HepG2 (cell line): ENCODE measurements at regions not wholly inside any gene's neighbourhood (a gene's known extent, or its start where the extent isn't known, plus 50 kb on each side); places are given as distances from the start of the nearest gene placed in this dataset.

Experiments
- ATAC-seq: fragments of 200-7000 bp; cut with Tn5 transposase; 3 replicates; pipeline ENCODE4 v1.9.1; 2020; ENCODE audit warnings: mild to moderate bottlenecking, moderate library complexity
- BruUV-seq: library from RNA; stranded (reverse); fragments of 400-500 nt; replicated peaks from 2 replicates; lab custom pipeline; 2021; lab: Mats Ljungman, UMichigan
- CTCF ChIA-PET: fragments of 300-600 bp; formaldehyde crosslinking; extraction: SDS; loops from one replicate; lab custom pipeline; 2021; ENCODE audit warnings: low total read pairs, inconsistent platforms, low intra/inter-chr PET ratio; lab: Yijun Ruan, JAX
- POLR2A ChIA-PET: fragments of 350-600 bp; sonication (Branson Sonifier 250); formaldehyde crosslinking; loops from one replicate; lab custom pipeline; 2020; ENCODE audit warnings: antibody characterized with exemption, inconsistent platforms; lab: Yijun Ruan, JAX
- DNase-seq: peaks from one replicate; pipeline ENCODE4 v3.0.0-alpha.2; 2015; ENCODE audit warnings: low spot score
- FAIRE-seq: peaks from 3 replicates; lab custom pipeline; 2011; peaks lifted over from hg19 to GRCh38; lab: Jason Lieb, UNC
- H2AFZ ChIP-seq: one replicate; pipeline ENCODE4 v1.6.1; 2011; ENCODE audit warnings: low read length, inconsistent platforms
- H3K27ac ChIP-seq: fragments of 300-600 bp; 3 replicates; pipeline ENCODE4 v1.8.0; 2011; ENCODE audit warnings: mixed run types, mild to moderate bottlenecking, mixed read lengths, low read length, inconsistent platforms; ENCODE audit not compliant: insufficient read depth; ENCODE audit errors: extremely low read length
- H3K27me3 ChIP-seq, 2 experiments: fragments of 200-600 bp in 1 of 2; 2 replicates in 1 of 2; 3 replicates in 1 of 2; pipeline versions ENCODE4 v1.6.0 to v1.8.0; 2011; ENCODE audit warnings: low read length in 2 of 2, mild to moderate bottlenecking in 2 of 2, moderate library complexity in 2 of 2, inconsistent platforms in 1 of 2; ENCODE audit not compliant: insufficient read depth in 2 of 2, control insufficient read depth in 1 of 2
- H3K36me3 ChIP-seq, 2 experiments: fragments of 200-600 bp in 1 of 2; replicated peaks in 1 of 2; 2 replicates in 1 of 2; 3 replicates in 1 of 2; pipeline versions ENCODE4 v1.5.1 to v1.8.0; 2011; ENCODE audit warnings: low read length in 2 of 2, inconsistent platforms in 1 of 2; ENCODE audit not compliant: insufficient read depth in 2 of 2, control insufficient read depth in 1 of 2
- H3K4me1 ChIP-seq: 2 replicates; pipeline ENCODE4 v1.5.1; 2012; ENCODE audit warnings: low read length, inconsistent platforms; ENCODE audit not compliant: insufficient read depth
- H3K4me2 ChIP-seq: 2 replicates; pipeline ENCODE4 v1.6.0; 2011; ENCODE audit warnings: low read depth, low read length, inconsistent platforms
- H3K4me3 ChIP-seq, 3 experiments: fragments of 200-600 bp in 1 of 3; sonication (generic), shearing (Covaris generic) in 1 of 3; replicated peaks in 1 of 3; 2 replicates each; pipeline ENCODE4 v1.5.1; 2011 to 2016; ENCODE audit warnings: low read length in 3 of 3, inconsistent platforms in 2 of 3, low read depth in 2 of 3, mild to moderate bottlenecking in 2 of 3, control low read depth in 1 of 3, mixed read lengths in 1 of 3; ENCODE audit not compliant: insufficient read depth in 1 of 3
- H3K79me2 ChIP-seq: one replicate; pipeline ENCODE4 v1.6.1; 2011; ENCODE audit warnings: low read length, inconsistent platforms; ENCODE audit not compliant: insufficient read depth
- H3K9ac ChIP-seq: 2 replicates; pipeline ENCODE4 v1.6.0; 2011; ENCODE audit warnings: mild to moderate bottlenecking, low read depth, low read length, inconsistent platforms; ENCODE audit not compliant: insufficient read depth
- H3K9me3 ChIP-seq: 2 replicates; pipeline ENCODE4 v1.5.1; 2012; ENCODE audit warnings: mild to moderate bottlenecking, low read length
- H4K20me1 ChIP-seq: 2 replicates; pipeline ENCODE4 v1.6.0; 2011; ENCODE audit warnings: inconsistent platforms, mild to moderate bottlenecking, low read length, moderate library complexity; ENCODE audit not compliant: insufficient read depth
- KDM2A ChIP-seq: sonication (generic); formaldehyde crosslinking; IDR thresholded peaks from 2 replicates; pipeline ENCODE4 v1.4.0; 2020; ENCODE audit warnings: low read depth, missing genetic modification reagents, borderline replicate concordance
- MAFF ChIP-seq: IDR thresholded peaks from 2 replicates; pipeline ENCODE4 v1.6.1; 2011; ENCODE audit warnings: low read depth, low read length, improper control_type of control experiment
- MBNL3 ChIP-seq: fragments of 250-450 bp; sonication (Bioruptor Pico); conservative IDR thresholded peaks from 2 replicates; pipeline ENCODE4 v1.8.0; 2022; ENCODE audit warnings: mild to moderate bottlenecking, inconsistent platforms
- MED13 ChIP-seq: sonication (generic); formaldehyde crosslinking; IDR thresholded peaks from 2 replicates; pipeline ENCODE4 v1.5.0; 2020; ENCODE audit warnings: missing genetic modification reagents
- STAT5B ChIP-seq: sonication (generic); formaldehyde crosslinking; IDR thresholded peaks from 2 replicates; pipeline ENCODE4 v1.4.0; 2020; ENCODE audit warnings: missing genetic modification reagents
- ZFX ChIP-seq: sonication (generic); formaldehyde crosslinking; IDR thresholded peaks from 2 replicates; pipeline ENCODE4 v1.4.0; 2020; ENCODE audit warnings: mild to moderate bottlenecking, low read depth, missing genetic modification reagents, moderate library complexity
- ZNF552 ChIP-seq: sonication (generic); formaldehyde crosslinking; IDR thresholded peaks from 2 replicates; pipeline ENCODE4 v1.9.0; 2022; ENCODE audit warnings: missing genetic modification reagents, mild to moderate bottlenecking, borderline replicate concordance
- ZNF768 ChIP-seq: sonication (generic); formaldehyde crosslinking; IDR thresholded peaks from 2 replicates; pipeline ENCODE4 v1.4.0; 2020; ENCODE audit warnings: missing genetic modification reagents
- ZNF841 ChIP-seq: sonication (generic); formaldehyde crosslinking; IDR thresholded peaks from 2 replicates; pipeline ENCODE4 v1.8.1; 2023; ENCODE audit warnings: missing genetic modification reagents, borderline replicate concordance
- WGBS: methylation state at CpG from one replicate; pipeline ENCODE4 v1.1.6; 2017; ENCODE audit warnings: low lambda C conversion rate; 5-methylcytosine and 5-hydroxymethylcytosine counted together
- in situ Hi-C: cut with HindIII; loops from 2 replicates; pipeline ENCODE4 v1.10.0; 2017; ENCODE audit warnings: low pct_unique_long_range_greater_than_20kb; ENCODE audit not compliant: extremely low pct_ligation_motif_present
- intact Hi-C: fragments of 100-400 bp; cut with micrococcal nuclease; formaldehyde crosslinking; loops from one replicate; pipeline ENCODE4 v1.10.0; 2022; ENCODE audit not compliant: unreplicated experiment
- TF ChIP-seq, protein P1 (sequence below): IDR thresholded peaks from 2 replicates; pipeline ENCODE4 v1.6.1; 2012; ENCODE audit warnings: low read depth, low read length, improper control_type of control experiment

GRCh38 chr7:35987016-35987415, 166.0 kb upstream of the EEPD1 start:
- ChIA-PET POLR2A (no interaction called here), CTCF (interaction anchor here (3.3 kb wide), 1 partner anchor 304 kb away, joined by 55 read pairs; no protein-coding TSS in a partner anchor)
- H4K20me1 ChIP-seq, result no peaks in the 10 kb centered on the region
- H3K27ac ChIP-seq, result no peak overlapping the region
- in situ Hi-C loops, result loop anchor here (5.0 kb wide), 2 partner anchors 165 to 330 kb away; partner anchors contain the start of gene EEPD1
- H3K4me2 ChIP-seq, result no peak overlapping the region
- FAIRE-seq, result no peak
- no TSS peak for BruUV-seq
- peaks cover 0 to 10% of the 10 kb centered on the region in 2 experiments; a peak in 2 of 5 replicates for H3K27me3 ChIP-seq
- peaks cover 19% of the 10 kb centered on the region for H3K4me1 ChIP-seq
- no peak overlapping the region for H3K4me3 ChIP-seq
- no peak overlapping the region for H2AFZ ChIP-seq
- TF ChIP-seq ZFX (CRISPR knock-in tag), result no peak
- no peak for TF ChIP-seq ZNF768 (CRISPR knock-in tag)
- TF ChIP-seq, all 625 proteins: peak for 0
- Histone ChIP-seq H3K36me3 (no peaks in the 10 kb centered on the region), H3K9me3 (no peaks in the 10 kb centered on the region), H3K9ac (no peak overlapping the region), H3K79me2 (no peaks in the 10 kb centered on the region)
- WGBS, result 26% methylated on average over 6 of the region's 6 CpGs
- no peak for DNase-seq
- ATAC-seq, result no peak
- intact Hi-C loops, result loop anchor here (10.0 kb wide), 1 partner anchor 98 kb away; no protein-coding TSS in a partner anchor

- Histone ChIP-seq H3K4me2 (no peak overlapping the region), H4K20me1 (no peaks in the 10 kb centered on the region), H3K36me3 (no peaks in the 10 kb centered on the region)
- no peak for FAIRE-seq
- 60% methylated on average over 1 of the region's 5 CpGs for WGBS
- CTCF ChIA-PET, result no interaction called here
- intact Hi-C loops, result loop anchor here (10.0 kb wide), 1 partner anchor 97 kb away; no protein-coding TSS in a partner anchor
- no peak for TF ChIP-seq ZNF552 (CRISPR knock-in tag)
- TF ChIP-seq MED13 (CRISPR knock-in tag), result no peak
- no peak for TF ChIP-seq ZNF841
- TF ChIP-seq, protein P1, sequence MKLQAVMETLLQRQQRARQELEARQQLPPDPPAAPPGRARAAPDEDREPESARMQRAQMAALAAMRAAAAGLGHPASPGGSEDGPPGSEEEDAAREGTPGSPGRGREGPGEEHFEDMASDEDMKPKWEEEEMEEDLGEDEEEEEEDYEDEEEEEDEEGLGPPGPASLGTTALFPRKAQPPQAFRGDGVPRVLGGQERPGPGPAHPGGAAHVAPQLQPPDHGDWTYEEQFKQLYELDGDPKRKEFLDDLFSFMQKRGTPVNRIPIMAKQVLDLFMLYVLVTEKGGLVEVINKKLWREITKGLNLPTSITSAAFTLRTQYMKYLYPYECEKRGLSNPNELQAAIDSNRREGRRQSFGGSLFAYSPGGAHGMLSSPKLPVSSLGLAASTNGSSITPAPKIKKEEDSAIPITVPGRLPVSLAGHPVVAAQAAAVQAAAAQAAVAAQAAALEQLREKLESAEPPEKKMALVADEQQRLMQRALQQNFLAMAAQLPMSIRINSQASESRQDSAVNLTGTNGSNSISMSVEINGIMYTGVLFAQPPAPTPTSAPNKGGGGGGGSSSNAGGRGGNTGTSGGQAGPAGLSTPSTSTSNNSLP, result no peak
- no peak for TF ChIP-seq KDM2A (CRISPR knock-in tag)
- no peak for TF ChIP-seq MAFF
- TF ChIP-seq MBNL3 (CRISPR knock-in tag), result no peak
- no peak for TF ChIP-seq STAT5B (CRISPR knock-in tag)
- TF ChIP-seq, all 625 proteins: peak for 0
- no peak for DNase-seq
- in situ Hi-C loops, result loop anchor here (5.0 kb wide), 2 partner anchors 164 to 329 kb away; partner anchors contain the start of gene EEPD1
- H3K4me1 ChIP-seq, result peaks cover 20% of the 10 kb centered on the region
- no peak overlapping the region for H2AFZ ChIP-seq
- H3K4me3 ChIP-seq, result no peak overlapping the region
- H3K9me3 ChIP-seq, result no peaks in the 10 kb centered on the region
- peaks cover 0 to 7% of the 10 kb centered on the region in 2 experiments; a peak in 1 of 5 replicates for H3K27me3 ChIP-seq
- no TSS peak for BruUV-seq
- no peak for ATAC-seq
- POLR2A ChIA-PET, result no interaction called here
- H3K79me2 ChIP-seq, result no peaks in the 10 kb centered on the region
- H3K27ac ChIP-seq, result no peak overlapping the region
- H3K9ac ChIP-seq, result no peak overlapping the region
Observed at GRCh38 chr7:35988105-35988504, 164.9 kb upstream of the EEPD1 start.
